ENCODE measurements at regions not wholly inside any gene's neighbourhood (a gene's known extent, or its start where the extent isn't known, plus 50 kb on each side); places are given as distances from the start of the nearest gene placed in this dataset.

DNA sequence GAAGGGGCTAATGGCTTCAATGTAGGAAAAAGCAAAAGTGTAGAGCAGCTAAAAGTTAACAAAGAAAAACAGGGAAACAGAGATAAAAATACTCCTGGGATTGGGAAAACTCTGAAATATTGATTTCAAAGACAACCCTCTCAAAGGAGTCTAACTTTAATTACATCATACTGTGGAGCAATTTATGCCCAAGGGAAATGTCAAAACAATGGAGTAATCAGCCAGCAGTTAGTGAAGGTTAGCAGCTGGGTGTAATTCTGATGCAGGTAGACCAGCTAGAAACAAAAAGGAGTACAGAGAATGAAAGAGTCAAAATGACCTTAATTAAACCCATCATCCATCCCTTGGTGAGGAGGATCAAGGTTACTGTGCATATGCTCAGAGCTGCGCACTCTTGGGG lies 169.0 kb downstream of the ADAM29 start:
- TF ChIP-seq CBX8 (IDR thresholded peaks at IDR 0.05; ENCODE audit: borderline replicate concordance, low read depth, low read length) (no peak), TAF7 (optimal IDR thresholded peaks at IDR 0.05; ENCODE audit: borderline replicate concordance, low read depth, low read length) (no peak), POU5F1 (IDR thresholded peaks at IDR 0.05; ENCODE audit: low read depth, low read length) (no peak), SIX5 (IDR thresholded peaks at IDR 0.05; ENCODE audit: low read depth, low read length) (no peak), GTF2F1 (IDR thresholded peaks at IDR 0.05; ENCODE audit: borderline replicate concordance, low read depth, low read length) (no peak), SAP30 (IDR thresholded peaks at IDR 0.05; ENCODE audit: insufficient read depth, insufficient replicate concordance, low read length) (no peak), TEAD4 (IDR thresholded peaks at IDR 0.05; ENCODE audit: low read depth, low read length) (no peak), CHD2 (IDR thresholded peaks at IDR 0.05; ENCODE audit: low read length) (no peak), FOSL1 (IDR thresholded peaks at IDR 0.05; ENCODE audit: insufficient read depth, low read depth, low read length) (no peak)
- TF ChIP-seq, protein P1, sequence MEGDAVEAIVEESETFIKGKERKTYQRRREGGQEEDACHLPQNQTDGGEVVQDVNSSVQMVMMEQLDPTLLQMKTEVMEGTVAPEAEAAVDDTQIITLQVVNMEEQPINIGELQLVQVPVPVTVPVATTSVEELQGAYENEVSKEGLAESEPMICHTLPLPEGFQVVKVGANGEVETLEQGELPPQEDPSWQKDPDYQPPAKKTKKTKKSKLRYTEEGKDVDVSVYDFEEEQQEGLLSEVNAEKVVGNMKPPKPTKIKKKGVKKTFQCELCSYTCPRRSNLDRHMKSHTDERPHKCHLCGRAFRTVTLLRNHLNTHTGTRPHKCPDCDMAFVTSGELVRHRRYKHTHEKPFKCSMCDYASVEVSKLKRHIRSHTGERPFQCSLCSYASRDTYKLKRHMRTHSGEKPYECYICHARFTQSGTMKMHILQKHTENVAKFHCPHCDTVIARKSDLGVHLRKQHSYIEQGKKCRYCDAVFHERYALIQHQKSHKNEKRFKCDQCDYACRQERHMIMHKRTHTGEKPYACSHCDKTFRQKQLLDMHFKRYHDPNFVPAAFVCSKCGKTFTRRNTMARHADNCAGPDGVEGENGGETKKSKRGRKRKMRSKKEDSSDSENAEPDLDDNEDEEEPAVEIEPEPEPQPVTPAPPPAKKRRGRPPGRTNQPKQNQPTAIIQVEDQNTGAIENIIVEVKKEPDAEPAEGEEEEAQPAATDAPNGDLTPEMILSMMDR (IDR thresholded peaks at IDR 0.05; ENCODE audit: control extremely low read depth in 1 of 3, insufficient read depth in 1 of 3, low read depth in 1 of 3, low read length in 3 of 3), result no peak
- TF ChIP-seq, protein P2, sequence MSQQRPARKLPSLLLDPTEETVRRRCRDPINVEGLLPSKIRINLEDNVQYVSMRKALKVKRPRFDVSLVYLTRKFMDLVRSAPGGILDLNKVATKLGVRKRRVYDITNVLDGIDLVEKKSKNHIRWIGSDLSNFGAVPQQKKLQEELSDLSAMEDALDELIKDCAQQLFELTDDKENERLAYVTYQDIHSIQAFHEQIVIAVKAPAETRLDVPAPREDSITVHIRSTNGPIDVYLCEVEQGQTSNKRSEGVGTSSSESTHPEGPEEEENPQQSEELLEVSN (IDR thresholded peaks at IDR 0.05), result no peak
- WGBS, 2 experiments (ENCODE audit: extremely low coverage in 1 of 2, insufficient coverage in 1 of 2, insufficient read length in 1 of 2, insufficient replicate concordance in 2 of 2, low coverage in 1 of 2, low lambda C conversion rate in 2 of 2, missing lambda C conversion rate in 1 of 2), result 95% methylated on average over 1 of the region's 1 CpG; no CpG with 5 or more reads in 1 of the 2 experiments

More for the DNA sequence above, 169.0 kb downstream of the ADAM29 start:
- Histone ChIP-seq H3K79me2 (ENCODE audit: control insufficient read depth in 1 of 2, insufficient read depth in 2 of 2, low read length in 2 of 2) (no peaks in the 10 kb centered on the region), H3K36me3 (ENCODE audit: control insufficient read depth in 2 of 4, insufficient read depth in 4 of 4, low read length in 3 of 4) (no peaks in the 10 kb centered on the region; a peak in 1 of 8 replicates), H2AK5ac (ENCODE audit: low read depth, low read length) (no peak overlapping the region), H3K23ac (ENCODE audit: insufficient read length) (no peak overlapping the region), H3K23me2 (ENCODE audit: low read depth, low read length) (no peaks in the 10 kb centered on the region), H3K14ac (ENCODE audit: insufficient read length) (no peak overlapping the region), H3K4me2 (ENCODE audit: insufficient read depth in 1 of 2, low read depth in 2 of 2, low read length in 2 of 2) (no peak overlapping the region), H3K9me3 (ENCODE audit: insufficient read depth in 2 of 2, low read depth in 1 of 2, low read length in 1 of 2) (peaks cover 0 to 4% of the 10 kb centered on the region in 2 experiments; a peak in 1 of 4 replicates), H3K4me1 (replicated peaks in 1 of 4; ENCODE audit: control insufficient read depth in 3 of 4, insufficient read depth in 4 of 4, low read length in 3 of 4) (no peaks in the 10 kb centered on the region), H4K5ac (ENCODE audit: insufficient read length, low read depth, low read length) (no peak overlapping the region), H2AFZ (ENCODE audit: low read length) (no peak overlapping the region), H4K20me1 (replicated peaks in 1 of 2; ENCODE audit: control insufficient read depth in 1 of 2, insufficient read depth in 2 of 2, low read length in 2 of 2) (no peaks in the 10 kb centered on the region), H3K9ac (replicated peaks in 1 of 4; ENCODE audit: extremely low read depth in 1 of 4, low read depth in 3 of 4, low read length in 3 of 4) (no peak overlapping the region), H2BK15ac (ENCODE audit: low read length) (no peak overlapping the region), H2BK12ac (ENCODE audit: low read depth, low read length) (no peak overlapping the region), H3K79me1 (ENCODE audit: low read depth, low read length) (no peaks in the 10 kb centered on the region), H3K18ac (ENCODE audit: extremely low read depth, low read length) (no peak overlapping the region), H3K27ac (ENCODE audit: low read depth, low read length) (no peak overlapping the region), H2BK20ac (ENCODE audit: low read length) (no peak overlapping the region), H4K91ac (replicated peaks; ENCODE audit: insufficient read length, low read length) (no peak overlapping the region), H2BK5ac (ENCODE audit: low read depth, low read length) (no peak overlapping the region), H3K4ac (replicated peaks; ENCODE audit: insufficient read length, low read depth, low read length) (no peak overlapping the region), H3K4me3 (ENCODE audit: extremely low read depth in 1 of 4, insufficient read depth in 2 of 4, low read depth in 3 of 4, low read length in 4 of 4) (no peak overlapping the region), H4K8ac (ENCODE audit: extremely low read depth, insufficient read depth, low read length) (no peak overlapping the region), H3K56ac (replicated peaks; ENCODE audit: insufficient read length, low read depth, low read length) (no peak overlapping the region), H2BK120ac (replicated peaks; ENCODE audit: low read depth, low read length) (no peak overlapping the region), H3K27me3 (replicated peaks in 1 of 4; ENCODE audit: control insufficient read depth in 3 of 4, extremely low read depth in 1 of 4, insufficient read depth in 3 of 4, low read length in 3 of 4) (no peaks in the 10 kb centered on the region)
- ChIA-PET POLR2A (ENCODE audit: partially characterized antibody) (no interaction called here), CTCF (ENCODE audit: partially characterized antibody) (interaction anchor here (1.0 to 1.5 kb wide), 3 partner anchors 8 to 323 kb away, joined by 3 to 4 read pairs (median 3); no protein-coding TSS in a partner anchor)
- FAIRE-seq (no peak), DNase-seq (ENCODE audit: low read depth in 1 of 2, low spot score in 2 of 2) (no peak)

Measured in H1 (cell line).